NT2/D1 (cell line): ENCODE measurements at regions not wholly inside any gene's neighbourhood (a gene's known extent, or its start where the extent isn't known, plus 50 kb on each side); places are given as distances from the start of the nearest gene placed in this dataset.
"Not testable (repeated sequence)": the region's sequence is repeated elsewhere in the genome, so short reads cannot be mapped to it uniquely, and the experiment has no call there.

Experiments
- DNase-seq: peaks from one replicate; pipeline ENCODE4 v3.0.0-alpha.2; 2011; ENCODE audit warnings: low read depth, low spot score
- H3K27me3 ChIP-seq: 2 replicates; pipeline ENCODE4 v1.6.0; 2011; ENCODE audit warnings: mild to moderate bottlenecking; ENCODE audit not compliant: insufficient read length, insufficient read depth
- H3K36me3 ChIP-seq: 2 replicates; pipeline ENCODE4 v1.6.1; 2011; ENCODE audit warnings: mild to moderate bottlenecking, low read length, mixed read lengths; ENCODE audit not compliant: insufficient read depth, insufficient read length
- H3K4me1 ChIP-seq: 2 replicates; pipeline ENCODE4 v1.5.1; 2011; ENCODE audit not compliant: insufficient read depth, insufficient read length
- H3K4me3 ChIP-seq: 2 replicates; pipeline ENCODE4 v1.5.1; 2011; ENCODE audit warnings: low read depth; ENCODE audit not compliant: insufficient read length
- H3K9ac ChIP-seq: 2 replicates; pipeline ENCODE4 v1.6.0; 2011; ENCODE audit warnings: low read depth; ENCODE audit not compliant: insufficient read length
- H3K9me3 ChIP-seq: 2 replicates; pipeline ENCODE4 v1.5.1; 2011; ENCODE audit warnings: mild to moderate bottlenecking, low read length; ENCODE audit not compliant: insufficient read depth
- SUZ12 ChIP-seq: IDR thresholded peaks from 2 replicates; pipeline ENCODE4 v1.6.1; 2011; ENCODE audit not compliant: insufficient read length, insufficient read depth; ENCODE audit errors: extremely low read depth
- YY1 ChIP-seq: IDR thresholded peaks from 2 replicates; pipeline ENCODE4 v1.6.1; 2011; ENCODE audit not compliant: insufficient read length, insufficient read depth
- ZNF274 ChIP-seq: IDR thresholded peaks from 2 replicates; pipeline ENCODE4 v1.6.1; 2011; ENCODE audit warnings: mild to moderate bottlenecking, low read depth, low read length

GRCh38 chr15:31202953-31203352 lies 101.4 kb upstream of the TRPM1 start:
- Histone ChIP-seq H3K27me3 (no peaks in the 10 kb centered on the region), H3K9ac (no peak overlapping the region), H3K9me3 (no peaks in the 10 kb centered on the region), H3K4me1 (no peaks in the 10 kb centered on the region), H3K4me3 (no peak overlapping the region), H3K36me3 (no peaks in the 10 kb centered on the region)
- TF ChIP-seq ZNF274 = no peak
- TF ChIP-seq YY1 = no peak
- TF ChIP-seq SUZ12 = no peak
- no peak for DNase-seq

- DNase-seq = no peak
- Histone ChIP-seq H3K4me3 (no peak overlapping the region), H3K4me1 (no peaks in the 10 kb centered on the region), H3K9ac (no peak overlapping the region), H3K36me3 (no peaks in the 10 kb centered on the region), H3K9me3 (no peaks in the 10 kb centered on the region), H3K27me3 (no peaks in the 10 kb centered on the region)
- TF ChIP-seq SUZ12 (no peak), YY1 (no peak), ZNF274 (no peak)
Measured at GRCh38 chr15:31203999-31204398, 102.5 kb upstream of the TRPM1 start.

DNA sequence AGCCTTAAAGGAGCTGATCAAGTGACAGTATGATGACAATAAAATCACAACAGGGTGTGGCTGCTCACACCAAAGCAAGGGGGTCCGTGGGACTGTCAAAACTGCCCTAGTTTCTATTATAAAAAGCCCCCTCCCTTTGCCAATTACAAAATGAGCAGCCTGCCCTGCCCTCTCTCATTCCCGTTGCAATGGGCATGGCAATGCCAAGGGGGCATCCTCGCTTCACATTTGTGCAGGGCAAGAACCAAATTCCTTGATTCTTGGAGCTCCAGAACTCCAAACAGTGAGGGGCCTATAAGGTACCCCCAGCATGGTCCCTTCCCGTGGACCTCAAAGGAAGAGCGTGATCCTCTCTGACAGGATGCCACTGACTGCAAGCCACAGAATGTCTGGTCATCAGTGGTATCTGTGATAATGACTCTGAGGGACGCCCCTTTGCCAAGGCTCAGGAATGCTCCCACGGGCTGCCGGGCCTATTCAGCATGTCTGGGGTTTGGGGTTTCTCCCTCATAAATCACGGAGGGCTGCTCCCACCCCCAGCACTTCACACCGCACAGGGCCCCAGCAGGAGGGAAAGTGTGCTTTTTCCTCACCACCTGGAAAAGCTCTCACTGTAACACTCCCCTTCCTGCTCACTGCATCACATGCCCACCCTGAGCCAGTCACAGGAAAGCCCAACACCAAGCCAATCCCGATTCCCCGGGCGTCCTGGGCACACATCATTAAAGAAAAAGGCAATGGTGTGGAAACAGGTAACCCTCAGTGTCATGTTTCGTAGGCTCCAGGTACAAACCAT lies 105.1 kb upstream of the TRPM1 start:
- Histone ChIP-seq H3K9me3 (peaks cover 6% of the 10 kb centered on the region), H3K27me3 (no peaks in the 10 kb centered on the region), H3K4me1 (no peaks in the 10 kb centered on the region), H3K36me3 (no peaks in the 10 kb centered on the region), H3K9ac (no peak overlapping the region), H3K4me3 (no peak overlapping the region)
- no peak for DNase-seq
- TF ChIP-seq SUZ12 (no peak), YY1 (no peak), ZNF274 (no peak)

DNA sequence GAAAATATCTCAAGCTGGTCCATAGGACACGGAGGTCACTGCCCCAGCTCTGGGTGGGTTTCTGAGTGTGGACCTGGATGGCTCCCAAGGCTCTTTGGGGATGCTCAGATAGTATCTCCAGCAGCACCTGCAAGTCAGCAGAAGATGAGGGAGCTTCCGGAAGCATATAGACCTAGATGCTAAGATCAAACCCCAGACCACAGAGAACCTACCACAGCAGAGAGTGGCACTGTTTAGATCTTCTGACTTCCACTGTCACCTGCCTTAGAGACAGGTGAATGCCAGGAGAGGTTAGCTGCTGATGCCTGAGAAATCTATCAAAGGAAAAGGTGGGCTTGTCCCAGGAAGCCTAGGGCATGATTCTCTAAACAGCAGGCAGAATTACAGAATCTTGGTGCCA lies 105.7 kb upstream of the TRPM1 start:
- no peaks in the 10 kb centered on the region for H3K4me1 ChIP-seq
- H3K9me3 ChIP-seq = peaks cover 6% of the 10 kb centered on the region
- H3K36me3 ChIP-seq = no peaks in the 10 kb centered on the region
- DNase-seq = no peak
- TF ChIP-seq SUZ12 (no peak), ZNF274 (no peak), YY1 (no peak)
- H3K27me3 ChIP-seq = no peaks in the 10 kb centered on the region
- H3K4me3 ChIP-seq = no peak overlapping the region
- H3K9ac ChIP-seq = no peak overlapping the region

GRCh38 chr15:31207861-31208260 lies 106.3 kb upstream of the TRPM1 start:
- DNase-seq = not testable (repeated sequence)

GRCh38 chr15:31208817-31209216 lies 107.3 kb upstream of the TRPM1 start:
- DNase-seq = no peak
- no peaks in the 10 kb centered on the region for H3K4me1 ChIP-seq
- no peaks in the 10 kb centered on the region for H3K36me3 ChIP-seq
- no peaks in the 10 kb centered on the region for H3K27me3 ChIP-seq
- H3K4me3 ChIP-seq = no peak overlapping the region
- H3K9ac ChIP-seq = no peak overlapping the region
- H3K9me3 ChIP-seq = peaks cover 6% of the 10 kb centered on the region
- no peak for TF ChIP-seq SUZ12
- TF ChIP-seq YY1 = no peak
- TF ChIP-seq ZNF274 = no peak

More at GRCh38 chr15:31207861-31208260, 106.3 kb upstream of the TRPM1 start:
- not testable (repeated sequence) for H3K27me3 ChIP-seq, H3K36me3 ChIP-seq, H3K4me3 ChIP-seq, H3K9me3 ChIP-seq, H3K4me1 ChIP-seq, H3K9ac ChIP-seq

DNA sequence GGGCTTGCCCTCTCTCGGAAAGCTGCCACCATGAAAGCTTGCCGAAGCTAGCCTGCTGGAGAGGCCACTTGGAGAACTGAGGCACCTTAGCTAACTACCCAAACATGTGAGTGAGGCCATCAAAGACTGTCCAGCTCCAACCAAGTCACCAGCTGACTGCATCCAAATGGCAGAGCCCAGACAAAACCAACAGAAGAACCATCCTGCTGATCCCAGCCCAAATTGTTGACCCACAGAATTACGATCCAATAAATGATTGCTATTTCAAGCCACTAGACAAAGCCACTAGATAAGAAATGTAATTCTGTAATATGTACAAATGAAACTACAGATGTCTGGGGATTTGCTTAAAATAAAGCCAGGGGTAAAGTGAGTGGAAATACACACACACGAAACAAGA lies 109.8 kb upstream of the TRPM1 start:
- Histone ChIP-seq H3K36me3 (no peaks in the 10 kb centered on the region), H3K4me3 (no peak overlapping the region), H3K4me1 (peaks cover 4% of the 10 kb centered on the region), H3K9ac (no peak overlapping the region), H3K27me3 (no peaks in the 10 kb centered on the region), H3K9me3 (peaks cover 6% of the 10 kb centered on the region)
- no peak for DNase-seq
- no peak for TF ChIP-seq SUZ12
- no peak for TF ChIP-seq YY1
- TF ChIP-seq ZNF274 = no peak
